HG02885 (cell line): ENCODE measurements at regions not wholly inside any gene's neighbourhood (a gene's known extent, or its start where the extent isn't known, plus 50 kb on each side); places are given as distances from the start of the nearest gene placed in this dataset.
"Not testable (repeated sequence)": the region's sequence is repeated elsewhere in the genome, so short reads cannot be mapped to it uniquely, and the experiment has no call there.

Experiments used
- ATAC-seq: cut with Tn5 transposase; IDR thresholded peaks from one replicate; pipeline ENCODE4 v1.9.1; 2021; ENCODE audit warnings: mild to moderate bottlenecking; ENCODE audit not compliant: unreplicated experiment, poor library complexity

DNA sequence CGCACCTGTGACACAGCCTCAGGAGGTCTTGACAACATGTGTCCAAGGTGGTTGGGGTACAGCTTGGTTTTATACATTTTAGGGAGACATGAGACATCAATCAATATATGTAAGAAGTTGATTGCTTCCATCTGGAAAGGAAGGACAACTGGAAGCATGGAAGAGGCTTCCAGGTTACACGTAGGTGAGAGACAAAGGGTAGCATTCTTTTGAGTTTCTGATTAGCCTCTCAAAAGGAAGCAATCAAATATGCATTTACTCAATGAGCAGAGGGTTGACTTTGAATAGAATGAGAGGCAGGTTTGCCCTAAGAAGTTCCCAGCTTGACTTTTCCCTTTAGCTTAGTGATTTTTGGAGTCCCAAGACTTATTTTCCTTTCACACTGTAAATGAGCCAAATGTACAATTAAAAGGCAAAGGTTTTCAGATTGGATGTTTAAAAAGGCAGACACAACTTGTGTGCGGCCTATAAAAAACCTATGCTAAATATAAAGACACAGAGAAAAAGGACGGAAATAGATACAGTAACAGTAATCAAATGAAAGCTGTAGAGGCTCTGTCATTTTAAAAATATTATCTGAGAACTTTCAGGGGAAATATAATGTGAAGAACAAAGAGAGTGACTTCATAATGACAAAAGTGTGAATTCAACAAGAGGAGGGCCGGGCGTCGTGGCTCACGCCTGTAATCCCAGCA is 65.7 kb upstream of the LANCL2 start:
- ATAC-seq, result no peak

DNA sequence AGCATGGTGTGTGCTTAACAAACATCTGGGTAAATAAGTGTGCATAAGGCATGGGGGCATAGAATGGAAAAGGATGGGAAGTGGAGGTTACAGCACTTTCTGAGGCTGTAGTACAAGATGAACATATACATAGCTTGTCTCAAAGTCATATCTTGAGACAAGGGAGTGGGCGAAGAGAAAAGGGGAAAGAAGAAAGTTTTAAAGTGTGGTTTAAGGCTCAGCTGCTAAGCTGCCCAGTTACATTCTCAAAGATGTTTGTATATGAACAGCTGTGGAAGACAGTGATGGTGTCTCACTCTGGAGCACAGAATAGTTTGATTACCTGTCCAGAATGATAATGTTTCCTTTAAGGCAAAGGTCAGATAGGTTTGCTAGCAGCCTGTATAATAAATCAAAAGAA is 61.9 kb upstream of the LANCL2 start:
- peak; percentile 74 for ATAC-seq

DNA sequence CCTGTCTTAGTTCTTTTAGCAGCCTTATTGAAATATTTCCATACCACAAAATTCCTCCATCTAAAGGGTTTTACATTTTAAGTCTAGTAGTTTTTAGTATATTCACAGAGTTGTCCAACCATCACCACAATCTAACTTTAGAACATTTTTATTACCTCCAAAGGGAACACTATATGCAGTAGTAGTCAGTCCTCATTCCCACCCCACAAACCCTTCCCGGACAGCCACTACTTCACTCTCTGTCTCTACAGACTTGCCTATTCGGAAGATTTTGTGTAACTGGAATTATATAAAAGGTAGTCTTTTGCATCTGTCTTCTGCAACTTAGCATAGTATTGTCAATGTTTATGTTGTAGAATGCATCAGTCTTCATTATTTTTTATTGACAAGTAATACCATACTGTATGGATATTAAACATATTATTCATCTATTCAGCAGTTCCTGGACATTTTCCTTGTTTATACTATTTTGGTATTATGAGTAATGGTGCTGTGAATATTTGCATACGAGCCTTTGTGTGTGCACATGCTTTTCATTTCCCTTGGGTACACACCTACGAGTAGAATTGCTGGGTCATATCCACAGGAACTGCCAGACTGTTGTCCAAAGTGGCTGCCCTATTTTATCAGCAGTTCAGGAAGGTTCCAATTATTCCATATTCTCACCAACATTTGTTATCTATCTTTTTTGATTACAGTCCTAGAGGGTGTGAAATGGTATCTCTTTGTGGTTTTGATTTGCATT is 60.9 kb upstream of the LANCL2 start:
- ATAC-seq, result no peak

DNA sequence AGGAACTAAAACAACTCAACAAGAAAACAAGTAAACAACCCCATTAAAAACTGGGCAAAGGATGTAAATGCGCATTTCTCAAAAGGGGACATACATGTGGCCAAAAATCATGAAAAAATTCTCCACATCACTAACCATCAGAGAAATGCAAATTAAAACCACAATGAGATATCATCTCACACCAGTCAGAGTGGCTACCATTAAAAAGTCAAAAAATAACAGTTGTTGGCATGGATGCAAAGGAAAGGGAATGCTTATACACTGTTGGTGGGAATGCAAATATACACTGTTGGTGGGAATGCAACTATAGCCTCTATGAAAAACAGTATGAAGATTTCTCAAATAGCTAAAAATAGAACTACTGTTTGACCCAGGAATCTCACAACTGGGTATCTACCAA is 60.0 kb upstream of the LANCL2 start:
- ATAC-seq, result no peak

DNA sequence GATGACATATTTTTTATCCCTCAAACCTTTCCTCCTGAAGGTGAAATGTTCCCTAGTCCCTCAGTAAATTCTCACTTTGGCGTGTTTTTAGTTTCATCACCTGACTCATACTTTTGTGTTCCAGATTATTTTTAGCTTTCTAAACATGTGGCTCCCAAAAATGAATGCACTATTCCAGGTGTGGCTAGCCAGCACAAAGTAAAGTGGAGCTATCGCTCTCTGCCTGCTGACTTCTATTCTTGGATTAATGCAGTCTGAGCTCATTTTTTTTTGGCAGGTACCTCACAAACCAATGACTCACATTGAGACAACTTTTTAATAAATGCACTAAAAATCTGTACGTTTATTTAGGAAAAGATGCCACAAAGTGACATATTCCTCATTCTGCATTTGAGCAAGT is 58.8 kb upstream of the LANCL2 start:
- no peak for ATAC-seq

DNA sequence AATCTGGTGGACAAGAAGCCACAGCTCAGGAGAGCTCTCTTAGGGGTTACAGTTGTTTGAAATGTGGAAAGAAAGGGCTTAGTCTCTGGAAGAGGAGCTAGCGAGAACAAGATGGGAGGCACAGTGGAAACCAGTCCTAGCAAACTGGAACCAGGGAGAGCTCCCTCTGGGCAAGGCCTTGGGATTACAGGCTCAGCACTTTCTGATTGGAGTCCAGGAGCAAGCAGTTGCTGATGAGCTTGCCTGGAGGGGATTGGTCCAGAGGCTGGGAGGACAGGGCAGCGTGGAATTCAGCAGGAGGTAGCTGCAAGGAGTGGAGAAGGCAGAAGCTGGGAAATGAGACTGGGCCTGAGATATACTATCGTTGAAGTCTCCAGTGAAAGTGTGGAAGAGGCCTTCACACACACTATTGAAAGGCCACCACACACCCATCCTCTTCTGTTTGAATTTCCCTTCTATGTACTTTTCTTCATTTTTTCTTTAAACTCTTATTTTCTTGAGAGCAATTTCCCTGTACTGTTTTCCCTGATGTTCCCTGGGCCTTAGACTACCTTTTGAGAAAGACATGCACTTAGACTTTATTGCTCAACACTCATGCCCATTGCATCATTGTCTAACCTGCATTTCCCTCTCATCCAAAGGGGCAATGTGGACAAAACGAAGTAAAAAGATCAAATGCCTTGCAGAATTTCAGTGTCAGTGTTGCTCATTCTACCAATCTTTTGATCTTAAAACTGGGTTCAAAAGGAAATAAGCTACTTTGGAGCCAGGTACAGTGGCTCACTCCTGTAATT is 57.8 kb upstream of the LANCL2 start:
- ATAC-seq, result no peak

DNA sequence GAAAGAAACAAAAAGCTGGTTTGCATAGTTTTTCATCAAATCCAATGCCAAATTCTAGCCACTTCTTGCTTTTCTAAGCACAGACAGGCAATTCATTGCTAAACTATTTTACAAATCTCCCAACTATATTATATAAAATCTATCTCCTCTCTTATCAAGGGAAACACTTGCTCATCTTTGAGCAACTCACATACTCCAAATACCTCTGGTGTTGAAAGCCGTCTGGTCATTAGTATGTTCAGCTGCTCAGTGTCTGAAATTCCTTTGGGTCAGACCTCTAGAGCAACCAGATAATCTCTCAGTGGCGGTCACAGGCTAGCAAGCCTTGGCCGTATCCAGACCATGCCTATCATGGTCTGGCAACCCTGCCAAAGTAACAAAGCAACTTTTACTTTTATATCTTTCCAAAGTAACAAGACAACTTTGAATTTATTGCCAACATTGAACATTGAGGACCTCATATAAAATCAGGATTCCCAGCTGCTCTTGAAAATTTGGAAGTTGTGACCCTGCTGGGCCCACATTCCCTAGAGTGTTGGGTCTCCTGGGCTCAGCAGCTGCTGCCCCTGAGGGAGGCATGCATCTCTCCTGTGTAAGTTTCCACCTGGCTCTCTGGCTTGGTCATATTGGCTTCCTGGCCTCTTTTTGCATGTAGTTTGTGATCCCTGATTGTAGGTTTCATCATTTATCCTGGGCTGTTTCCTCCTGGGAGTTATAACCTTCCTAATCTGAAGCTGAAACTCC is 56.8 kb upstream of the LANCL2 start:
- peak; percentile 1 for ATAC-seq

DNA sequence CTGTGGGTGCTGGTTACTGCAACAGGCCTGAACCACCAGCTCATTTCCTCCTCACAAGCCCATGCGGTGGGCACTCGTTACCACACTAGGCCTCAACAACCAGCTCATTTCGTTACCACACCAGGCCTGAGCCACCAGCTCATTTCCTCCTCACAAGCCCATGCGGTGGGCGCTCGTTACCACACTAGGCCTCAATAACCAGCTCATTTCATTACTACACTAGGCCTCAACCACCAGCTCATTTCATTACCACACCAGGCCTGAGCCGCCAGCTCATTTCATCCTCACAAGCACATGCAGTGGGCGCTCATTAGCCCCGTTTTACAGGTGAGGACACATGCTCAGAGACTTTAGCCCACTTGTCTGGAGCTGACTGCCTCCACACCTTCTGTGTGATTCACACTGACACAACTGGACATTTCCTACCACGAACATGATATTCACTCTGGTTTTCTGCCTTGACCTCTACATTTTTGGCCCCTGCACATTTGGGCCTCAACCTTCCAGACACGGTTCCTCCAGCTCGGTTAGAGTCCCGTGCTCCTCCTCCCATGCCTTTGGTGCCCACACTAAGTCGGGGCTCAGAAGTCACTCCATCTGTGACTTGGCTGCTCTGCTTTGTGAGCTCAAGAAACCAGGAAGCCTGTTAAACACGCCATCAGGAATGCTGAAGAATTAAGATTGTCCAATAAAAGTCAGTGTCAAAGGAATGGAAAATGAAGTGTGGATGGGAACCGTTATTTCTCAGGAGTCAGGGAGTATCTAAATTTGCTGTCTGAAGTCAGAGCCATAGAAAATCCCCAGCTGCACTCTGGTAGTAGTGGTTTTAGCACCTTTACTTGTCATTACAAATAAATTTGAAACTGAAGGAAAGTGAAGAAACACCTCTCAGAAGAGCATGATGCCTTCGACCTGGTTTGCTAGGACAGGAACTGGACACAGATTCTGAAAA is 55.8 kb upstream of the LANCL2 start:
- ATAC-seq, result peak; percentile 92

DNA sequence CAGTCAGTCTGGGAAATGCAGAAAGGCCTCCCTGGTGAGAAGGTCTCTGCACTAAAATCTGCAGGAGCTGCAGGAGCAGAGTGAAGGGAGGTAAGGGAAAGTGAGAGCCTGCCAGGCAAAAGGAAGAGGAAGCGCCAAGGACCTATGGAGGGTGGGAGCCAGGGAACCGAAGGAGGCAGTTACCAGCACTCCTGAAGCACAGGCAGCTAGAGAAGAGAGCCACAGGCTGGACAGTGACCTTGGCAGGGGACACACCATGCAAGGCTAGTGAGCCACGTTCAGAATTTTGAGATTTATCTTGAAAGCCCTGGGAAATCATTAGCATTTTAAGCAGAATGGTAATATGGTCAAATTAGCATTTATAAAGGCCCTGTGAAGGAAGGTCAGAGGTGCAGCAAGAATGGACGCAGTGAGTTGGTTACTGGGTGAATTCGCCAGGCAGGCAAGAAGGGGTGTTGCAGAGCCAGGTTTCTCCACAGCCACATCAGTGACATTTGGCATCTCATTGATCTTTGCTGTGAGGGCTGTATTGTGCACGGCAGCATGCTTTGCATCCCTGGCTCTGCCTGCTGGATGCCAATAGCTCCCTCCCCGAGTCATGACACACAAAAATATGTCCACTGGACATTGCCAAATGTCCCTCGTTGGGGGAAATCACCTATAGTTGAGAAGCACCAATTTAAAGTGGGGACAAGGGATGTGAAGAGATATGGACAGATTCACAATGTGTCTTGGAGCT is 54.7 kb upstream of the LANCL2 start:
- no peak for ATAC-seq

DNA sequence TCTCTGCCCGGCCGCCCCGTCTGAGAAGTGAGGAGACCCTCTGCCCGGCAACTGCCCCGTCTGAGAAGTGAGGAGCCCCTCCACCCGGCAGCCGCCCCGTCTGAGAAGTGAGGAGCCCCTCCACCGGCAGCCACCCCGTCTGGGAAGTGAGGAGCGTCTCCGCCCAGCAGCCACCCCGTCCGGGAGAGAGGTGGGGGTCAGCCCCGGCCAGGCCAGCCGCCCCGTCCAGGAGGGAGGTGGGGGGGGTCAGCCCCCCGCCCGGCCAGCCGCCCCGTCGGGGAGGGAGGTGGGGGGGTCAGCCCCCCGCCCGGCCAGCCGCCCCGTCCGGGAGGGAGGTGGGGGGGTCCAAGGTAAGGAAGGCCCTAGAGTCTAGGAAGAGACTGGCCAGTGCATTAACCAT is 53.2 kb upstream of the LANCL2 start:
- not testable (repeated sequence) for ATAC-seq

DNA sequence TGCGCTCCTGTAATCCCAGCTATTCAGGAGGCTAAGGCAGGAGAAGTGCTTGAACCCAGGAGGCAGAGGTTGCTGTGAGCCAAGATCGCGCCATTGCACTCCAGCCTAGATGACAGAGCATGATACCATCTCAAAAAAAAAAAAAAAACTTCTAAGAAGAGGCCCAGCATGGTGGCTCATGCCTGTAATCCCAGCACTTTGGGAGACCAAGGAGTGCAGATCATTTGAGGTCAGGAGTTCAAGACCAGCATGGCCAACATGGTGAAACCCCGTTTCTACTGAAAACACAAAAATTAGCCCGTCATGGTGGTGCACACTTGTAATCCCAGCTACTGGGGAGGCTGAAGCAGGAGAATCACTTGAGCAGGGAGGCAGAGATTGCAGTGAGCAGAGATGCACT is 51.5 kb upstream of the LANCL2 start:
- not testable (repeated sequence) for ATAC-seq

DNA sequence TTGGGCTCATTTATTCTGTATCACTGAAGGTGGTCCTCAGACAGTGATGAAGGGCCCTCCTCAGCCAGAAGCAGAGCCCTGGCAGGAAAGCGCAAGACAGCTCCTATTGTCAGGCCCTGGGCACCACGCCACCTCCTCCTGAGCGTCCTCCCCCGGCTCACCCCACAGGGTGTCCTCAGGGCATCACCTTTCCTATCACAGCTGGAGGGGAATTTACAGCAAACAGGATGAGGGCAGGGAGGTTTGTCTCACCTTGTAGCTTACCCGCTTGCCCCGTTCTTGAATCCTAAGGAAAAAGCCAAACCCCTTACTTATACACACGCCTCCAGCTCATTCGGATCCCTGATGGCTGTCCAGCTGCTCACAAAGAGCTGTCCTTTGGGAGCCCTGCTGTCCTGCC is 50.2 kb upstream of the LANCL2 start:
- ATAC-seq, result no peak
